GM12873 (cell line): ENCODE measurements at regions not wholly inside any gene's neighbourhood (a gene's known extent, or its start where the extent isn't known, plus 50 kb on each side); places are given as distances from the start of the nearest gene placed in this dataset.

Experiments
- CTCF ChIP-seq: IDR thresholded peaks from 2 replicates; pipeline ENCODE4 v1.5.1; 2012; ENCODE audit warnings: low read depth, mild to moderate bottlenecking, moderate library complexity, low read length, control low read depth; ENCODE audit not compliant: insufficient read depth; ENCODE audit errors: missing control alignments

DNA sequence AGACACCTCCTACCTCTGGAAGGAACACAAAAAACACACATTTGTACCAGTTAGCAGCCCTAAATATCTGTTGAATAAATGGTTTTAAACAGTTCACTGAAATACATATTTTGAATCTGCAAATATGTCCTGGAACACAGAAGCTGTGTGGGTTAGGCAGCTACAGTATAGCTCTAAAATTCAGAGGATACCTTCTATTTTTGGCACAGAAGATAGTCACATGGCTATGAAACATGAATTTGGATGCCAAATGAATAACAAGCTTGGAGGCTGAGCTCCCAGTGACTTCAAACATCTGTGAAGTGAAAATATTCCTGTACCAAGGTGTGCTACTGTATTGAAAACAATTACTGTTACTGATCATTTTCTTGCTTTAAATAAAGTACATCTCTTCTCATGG lies 391.5 kb upstream of the ADGRL2 start:
- TF ChIP-seq CTCF: no peak

DNA sequence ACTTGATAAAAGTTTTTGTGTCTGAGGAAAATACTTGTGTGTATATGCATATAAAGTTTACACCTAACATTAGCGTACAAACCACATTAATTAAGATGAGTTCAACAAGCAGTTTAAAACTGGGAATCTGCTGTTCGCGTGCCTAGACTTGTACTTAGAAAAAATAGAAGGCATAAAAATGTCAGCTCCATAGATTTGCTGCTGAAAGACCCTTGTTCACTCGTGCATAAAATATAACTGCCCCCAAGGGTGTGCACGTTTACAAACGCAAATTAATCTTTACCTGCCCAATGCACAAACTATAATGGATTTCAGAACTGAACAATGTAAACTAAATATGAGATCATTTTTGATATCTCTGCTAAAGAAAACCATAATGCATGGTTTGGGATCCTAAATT lies 392.3 kb upstream of the ADGRL2 start:
- no peak for TF ChIP-seq CTCF

DNA sequence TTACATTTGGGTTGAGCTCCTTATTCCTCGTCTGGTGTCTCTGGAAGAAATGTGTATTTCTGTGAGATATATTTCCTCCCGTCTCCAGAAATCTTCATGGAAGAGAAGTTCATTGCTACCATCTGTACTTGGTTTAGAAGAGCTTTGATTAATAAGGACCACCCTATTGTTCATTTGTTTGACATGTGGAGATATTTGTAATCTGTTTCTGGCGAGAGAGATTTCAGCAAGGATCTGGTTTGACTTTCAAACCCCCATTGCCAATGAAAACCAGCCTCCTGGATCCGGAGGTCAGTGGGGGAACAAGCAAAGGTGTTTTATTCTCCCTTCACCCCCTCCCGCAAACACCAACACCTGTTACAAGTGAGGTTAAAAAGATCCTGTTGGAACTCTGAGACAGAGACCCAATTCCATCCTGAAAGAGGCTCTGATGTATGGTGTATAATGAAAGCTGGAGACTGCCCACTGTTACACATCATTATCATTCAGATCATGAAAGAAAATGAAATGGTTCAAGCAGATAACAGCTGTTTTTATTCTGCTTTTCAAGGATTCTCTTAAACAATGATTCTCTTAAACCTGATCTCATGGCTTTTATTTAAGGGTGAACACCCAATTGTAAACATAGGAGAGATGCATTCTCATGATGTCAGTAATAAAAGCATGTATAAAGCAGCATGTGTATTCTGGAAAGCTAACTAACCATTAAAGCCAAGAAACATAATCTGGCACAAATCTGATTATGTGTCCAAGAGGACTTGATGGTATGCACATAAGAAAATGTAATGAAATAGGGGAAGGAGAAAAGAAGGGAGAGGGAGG lies 393.5 kb upstream of the ADGRL2 start:
- TF ChIP-seq CTCF: no peak

DNA sequence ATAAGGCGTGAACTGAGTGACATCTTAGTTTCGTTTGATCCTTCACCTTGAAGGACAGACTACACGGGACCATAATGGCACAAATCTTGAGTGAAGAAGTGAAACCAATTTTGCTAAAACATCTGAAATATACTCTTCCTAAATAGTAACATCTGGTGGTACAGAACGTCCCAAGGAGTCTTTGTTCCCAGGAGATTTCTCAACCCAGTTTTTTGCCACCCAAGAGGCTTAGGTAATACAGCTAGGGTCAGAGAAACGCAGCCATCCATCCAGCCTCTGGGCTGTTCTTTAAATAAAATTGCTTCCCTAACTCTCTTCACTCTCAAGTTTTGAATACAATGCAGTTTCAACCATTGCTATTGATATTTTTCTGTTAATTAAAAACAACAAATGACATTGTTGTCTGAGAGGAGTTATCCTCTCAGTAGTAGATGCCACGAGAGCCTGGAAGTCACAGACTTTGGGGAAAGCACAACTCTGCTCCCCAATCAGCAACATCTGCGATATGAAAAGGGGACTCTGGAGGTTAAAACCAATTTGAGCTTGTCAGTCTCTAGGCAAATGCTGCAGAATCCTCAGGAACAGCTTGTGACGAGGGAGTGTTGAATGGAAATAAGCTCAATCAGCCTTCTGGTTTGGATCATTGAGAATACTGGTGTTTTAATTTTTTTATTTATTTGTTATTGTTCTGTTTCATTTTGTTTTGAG lies 394.3 kb upstream of the ADGRL2 start:
- TF ChIP-seq CTCF: no peak

- no peak for TF ChIP-seq CTCF
Observed at GRCh38 chr1:81398041-81398440, 402.7 kb upstream of the ADGRL2 start.

GRCh38 chr1:81392526-81393226 lies 408.1 kb upstream of the ADGRL2 start:
- no peak for TF ChIP-seq CTCF
